ENCODE measurements at regions not wholly inside any gene's neighbourhood (a gene's known extent, or its start where the extent isn't known, plus 50 kb on each side); places are given as distances from the start of the nearest gene placed in this dataset.

GRCh38 chr10:44201656-44202055 is 183.2 kb downstream of the CXCL12 start:
- Mint-ChIP-seq H3K4me3 (no peak overlapping the region), H3K9me3 (peaks cover 0 to 19% (median 8%) of the 10 kb centered on the region in 7 donors), H3K36me3 (no peaks in the 10 kb centered on the region), H3K4me1 (no peaks in the 10 kb centered on the region), H3K27me3 (no peaks in the 10 kb centered on the region), H3K27ac (no peak overlapping the region)
- no peak for ATAC-seq (ENCODE audit: low read depth in 2 of 2)
- no peak for DNase-seq

GRCh38 chr10:44201011-44201410 is 183.9 kb downstream of the CXCL12 start:
- H3K27ac Mint-ChIP-seq: no peak overlapping the region
- DNase-seq: no peak
- no peaks in the 10 kb centered on the region for H3K36me3 Mint-ChIP-seq
- peaks cover 0 to 19% (median 8%) of the 10 kb centered on the region in 7 donors for H3K9me3 Mint-ChIP-seq
- no peaks in the 10 kb centered on the region for H3K27me3 Mint-ChIP-seq
- H3K4me3 Mint-ChIP-seq: no peak overlapping the region
- no peaks in the 10 kb centered on the region for H3K4me1 Mint-ChIP-seq
- ATAC-seq (ENCODE audit: low read depth in 2 of 2): no peak

GRCh38 chr10:44199991-44200655 is 184.8 kb downstream of the CXCL12 start:
- ATAC-seq (ENCODE audit: low read depth in 2 of 2) (no peak), DNase-seq (no peak)
- Mint-ChIP-seq H3K36me3 (no peaks in the 10 kb centered on the region), H3K27me3 (no peaks in the 10 kb centered on the region), H3K4me1 (no peaks in the 10 kb centered on the region), H3K27ac (no peak overlapping the region), H3K9me3 (peaks cover 0 to 19% (median 8%) of the 10 kb centered on the region in 7 donors), H3K4me3 (no peak overlapping the region)

GRCh38 chr10:44199267-44199666 is 185.6 kb downstream of the CXCL12 start:
- DNase-seq (no peak), ATAC-seq (ENCODE audit: low read depth in 2 of 2) (no peak)
- Mint-ChIP-seq H3K36me3 (no peaks in the 10 kb centered on the region), H3K9me3 (peaks cover 0 to 19% (median 8%) of the 10 kb centered on the region in 7 donors), H3K27ac (no peak overlapping the region), H3K4me1 (no peaks in the 10 kb centered on the region), H3K27me3 (no peaks in the 10 kb centered on the region), H3K4me3 (no peak overlapping the region)

- Mint-ChIP-seq H3K4me3 (no peak overlapping the region), H3K27ac (no peak overlapping the region), H3K36me3 (no peaks in the 10 kb centered on the region), H3K27me3 (no peaks in the 10 kb centered on the region), H3K9me3 (peaks cover 0 to 19% (median 8%) of the 10 kb centered on the region in 7 donors), H3K4me1 (no peaks in the 10 kb centered on the region)
- DNase-seq: no peak
- no peak for ATAC-seq (ENCODE audit: low read depth in 2 of 2)
These were observed 186.2 kb downstream of the CXCL12 start for GRCh38 chr10:44198780-44199097.

- Mint-ChIP-seq H3K36me3 (no peaks in the 10 kb centered on the region), H3K9me3 (peaks cover 0 to 19% (median 8%) of the 10 kb centered on the region in 7 donors), H3K4me3 (no peak overlapping the region), H3K4me1 (no peaks in the 10 kb centered on the region), H3K27ac (no peak overlapping the region), H3K27me3 (no peaks in the 10 kb centered on the region)
- DNase-seq (no peak), ATAC-seq (ENCODE audit: low read depth in 2 of 2) (no peak)
These were observed 186.7 kb downstream of the CXCL12 start for GRCh38 chr10:44198096-44198779.

GRCh38 chr10:44197646-44198045 is 187.3 kb downstream of the CXCL12 start:
- Mint-ChIP-seq H3K4me3 (no peak overlapping the region), H3K27ac (no peak overlapping the region), H3K27me3 (no peaks in the 10 kb centered on the region), H3K9me3 (peaks cover 0 to 20% (median 5%) of the 10 kb centered on the region in 7 donors), H3K36me3 (no peaks in the 10 kb centered on the region), H3K4me1 (no peaks in the 10 kb centered on the region)
- no peak for DNase-seq
- ATAC-seq (ENCODE audit: low read depth in 2 of 2): no peak

- DNase-seq (no peak), ATAC-seq (ENCODE audit: low read depth in 2 of 2) (no peak)
- Mint-ChIP-seq H3K27me3 (no peaks in the 10 kb centered on the region), H3K4me3 (peak overlapping the region in 1 of 8 donors; percentile 9), H3K9me3 (peaks cover 0 to 15% (median 7%) of the 10 kb centered on the region in 7 donors), H3K36me3 (no peaks in the 10 kb centered on the region), H3K4me1 (no peaks in the 10 kb centered on the region), H3K27ac (no peak overlapping the region)
These were observed 188.6 kb downstream of the CXCL12 start for GRCh38 chr10:44196336-44196735.

- ATAC-seq (ENCODE audit: low read depth in 2 of 2): no peak
- Mint-ChIP-seq H3K4me1 (no peaks in the 10 kb centered on the region), H3K4me3 (peak overlapping the region in 1 of 8 donors; percentile 9), H3K36me3 (no peaks in the 10 kb centered on the region), H3K27ac (no peak overlapping the region), H3K27me3 (no peaks in the 10 kb centered on the region), H3K9me3 (peaks cover 2 to 17% (median 6%) of the 10 kb centered on the region in 7 donors)
- no peak for DNase-seq
These were observed 188.9 kb downstream of the CXCL12 start for GRCh38 chr10:44196008-44196320.

- Mint-ChIP-seq H3K9me3 (peaks cover 4 to 18% (median 5%) of the 10 kb centered on the region in 7 donors), H3K4me1 (no peaks in the 10 kb centered on the region), H3K27ac (no peak overlapping the region), H3K4me3 (no peak overlapping the region), H3K27me3 (no peaks in the 10 kb centered on the region), H3K36me3 (no peaks in the 10 kb centered on the region)
- DNase-seq: no peak
- ATAC-seq (ENCODE audit: low read depth in 2 of 2): no peak
These were observed 189.5 kb downstream of the CXCL12 start for GRCh38 chr10:44195112-44196007.

GRCh38 chr10:44194435-44194834 is 190.5 kb downstream of the CXCL12 start:
- Mint-ChIP-seq H3K4me1 (no peaks in the 10 kb centered on the region), H3K4me3 (no peak overlapping the region), H3K36me3 (no peaks in the 10 kb centered on the region), H3K27ac (no peak overlapping the region), H3K27me3 (no peaks in the 10 kb centered on the region), H3K9me3 (peaks cover 4 to 15% (median 9%) of the 10 kb centered on the region in 7 donors)
- ATAC-seq (ENCODE audit: low read depth in 2 of 2) (no peak), DNase-seq (no peak)

- no peak for ATAC-seq (ENCODE audit: low read depth in 2 of 2)
- no peaks in the 10 kb centered on the region for H3K27me3 Mint-ChIP-seq
- no peak for DNase-seq
- H3K4me1 Mint-ChIP-seq: no peaks in the 10 kb centered on the region
- H3K4me3 Mint-ChIP-seq: no peak overlapping the region
- H3K27ac Mint-ChIP-seq: no peak overlapping the region
- H3K36me3 Mint-ChIP-seq: no peaks in the 10 kb centered on the region
- peaks cover 5 to 17% (median 12%) of the 10 kb centered on the region in 7 donors for H3K9me3 Mint-ChIP-seq
These were observed 191.2 kb downstream of the CXCL12 start for GRCh38 chr10:44193567-44194220.

GRCh38 chr10:44193166-44193565 is 191.7 kb downstream of the CXCL12 start:
- Mint-ChIP-seq H3K4me3 (no peak overlapping the region), H3K4me1 (no peaks in the 10 kb centered on the region), H3K9me3 (peaks cover 5 to 19% (median 12%) of the 10 kb centered on the region in 7 donors), H3K27me3 (no peaks in the 10 kb centered on the region), H3K36me3 (no peaks in the 10 kb centered on the region), H3K27ac (no peak overlapping the region)
- DNase-seq (no peak), ATAC-seq (ENCODE audit: low read depth in 2 of 2) (no peak)
